H1 (cell line): ENCODE measurements at regions not wholly inside any gene's neighbourhood (a gene's known extent, or its start where the extent isn't known, plus 50 kb on each side); places are given as distances from the start of the nearest gene placed in this dataset.

Experiments
- CHD7 ChIP-seq: fragments of 300-600 bp; sonication (generic); IDR thresholded peaks from 2 replicates; pipeline ENCODE4 v1.7.1; 2012; ENCODE audit warnings: low read length, moderate library complexity, mild to moderate bottlenecking, inconsistent platforms; ENCODE audit not compliant: insufficient replicate concordance
- JUN ChIP-seq: IDR thresholded peaks from 2 replicates; pipeline ENCODE4 v1.6.1; 2011; ENCODE audit warnings: low read depth, mild to moderate bottlenecking, improper control_type of control experiment, low read length
- PHF8 ChIP-seq: fragments of 200-600 bp; sonication (generic); conservative IDR thresholded peaks from 2 replicates; pipeline ENCODE4 v1.7.1; 2012; ENCODE audit warnings: low read depth, mild to moderate bottlenecking, inconsistent platforms, low read length, moderate library complexity
- POLR2AphosphoS5 ChIP-seq: IDR thresholded peaks from 2 replicates; pipeline ENCODE4 v1.6.1; 2011; ENCODE audit warnings: low read depth, low read length
- RAD21 ChIP-seq, 2 experiments: IDR thresholded peaks in 1 of 2; conservative IDR thresholded peaks in 1 of 2; 2 replicates each; pipeline ENCODE4 v1.6.1; 2011; ENCODE audit warnings: low read depth in 2 of 2, low read length in 2 of 2, improper control_type of control experiment in 1 of 2, inconsistent platforms in 1 of 2, mild to moderate bottlenecking in 1 of 2, moderate library complexity in 1 of 2
- RBBP5 ChIP-seq: IDR thresholded peaks from 2 replicates; pipeline ENCODE4 v1.7.1; 2012; ENCODE audit warnings: low read depth, mild to moderate bottlenecking, inconsistent platforms, low read length, moderate library complexity, borderline replicate concordance

DNA sequence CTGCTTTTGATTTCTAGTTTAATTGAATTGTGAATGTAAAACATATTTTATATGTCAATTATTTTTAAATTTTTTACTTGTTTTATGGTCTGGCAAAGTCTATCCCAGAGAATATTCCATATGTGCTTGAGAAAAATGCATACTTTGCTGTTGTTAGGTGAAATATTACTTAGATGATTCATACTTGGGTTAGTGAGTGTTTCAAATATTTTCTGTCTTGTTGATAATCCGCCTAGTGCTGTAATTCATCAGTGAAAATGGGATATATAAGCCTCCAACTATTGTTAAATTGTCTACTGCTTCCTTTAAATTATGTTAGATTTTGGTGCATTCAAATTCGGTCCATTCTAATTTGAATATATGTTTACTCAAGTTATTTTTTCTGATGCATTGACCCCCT lies 395.5 kb downstream of the LRFN5 start (continued):
- TF ChIP-seq CHD7 (no peak), PHF8 (no peak), RBBP5 (no peak), RAD21 (IDR thresholded peaks at IDR 0.05 in 1 of 2, conservative IDR thresholded peaks at IDR 0.05 in 1 of 2; ENCODE audit: low read depth in 2 of 2, low read length in 2 of 2) (no peak), JUN (no peak), POLR2AphosphoS5 (no peak)
